Endothelial cell of umbilical vein (primary cell): ENCODE measurements at regions not wholly inside any gene's neighbourhood (a gene's known extent, or its start where the extent isn't known, plus 50 kb on each side); places are given as distances from the start of the nearest gene placed in this dataset.

Source experiments
- MAX ChIP-seq: IDR thresholded peaks from 2 replicates; pipeline ENCODE4 v1.6.1; 2011; ENCODE audit not compliant: insufficient read depth, insufficient read length
- POLR2A ChIP-seq: IDR thresholded peaks from 2 replicates; pipeline ENCODE4 v1.6.1; 2012; ENCODE audit warnings: low read depth, mild to moderate bottlenecking, control low read depth, low read length
- POLR2AphosphoS5 ChIP-seq: IDR thresholded peaks from 2 replicates; pipeline ENCODE4 v1.6.1; 2012; ENCODE audit warnings: low read depth, mild to moderate bottlenecking, control low read depth, low read length, moderate library complexity; ENCODE audit not compliant: insufficient read depth

GRCh38 chr2:211228559-211228958 is 672.2 kb downstream of the CPS1 start:
- TF ChIP-seq POLR2AphosphoS5 (no peak), POLR2A (no peak), MAX (no peak)
